ENCODE measurements at regions not wholly inside any gene's neighbourhood (a gene's known extent, or its start where the extent isn't known, plus 50 kb on each side); places are given as distances from the start of the nearest gene placed in this dataset.

DNA sequence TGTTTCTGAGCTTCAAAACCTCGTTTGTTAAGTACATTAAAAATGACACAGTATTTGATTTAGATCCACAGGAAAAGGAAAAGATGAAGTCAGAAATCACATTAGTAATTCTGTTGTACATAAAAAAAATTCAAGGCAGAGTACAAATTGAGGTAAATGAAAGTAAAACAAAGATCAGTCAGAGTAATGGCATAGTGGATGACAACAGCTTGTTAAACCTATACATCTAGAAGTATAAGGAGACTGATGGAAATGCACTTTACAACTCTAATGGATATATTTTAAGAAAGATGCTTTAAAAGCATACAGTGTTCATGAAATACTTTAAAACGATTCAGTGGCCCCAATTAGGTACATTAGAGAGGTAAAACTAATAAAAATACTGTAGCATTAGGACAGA is 631.3 kb upstream of the SEMA6A start:
- Histone ChIP-seq H3K4me3 (no peak overlapping the region), H3K9me3 (no peaks in the 10 kb centered on the region), H3K36me3 (no peaks in the 10 kb centered on the region), H3K4me1 (peaks cover 0 to 8% (median 6%) of the 10 kb centered on the region in 4 donors), H3K27me3 (no peaks in the 10 kb centered on the region), H3K27ac (no peak overlapping the region)
- intact Hi-C loops (cut with DNase I; ENCODE audit: low total_unique reads): no loop called here
- no peak for DNase-seq
- TF ChIP-seq POLR2AphosphoS5 (IDR thresholded peaks at IDR 0.05): no peak
- WGBS, 5 donors: 37 to 52% (median 42%) methylated on average over 2 of the region's 2 CpGs

DNA sequence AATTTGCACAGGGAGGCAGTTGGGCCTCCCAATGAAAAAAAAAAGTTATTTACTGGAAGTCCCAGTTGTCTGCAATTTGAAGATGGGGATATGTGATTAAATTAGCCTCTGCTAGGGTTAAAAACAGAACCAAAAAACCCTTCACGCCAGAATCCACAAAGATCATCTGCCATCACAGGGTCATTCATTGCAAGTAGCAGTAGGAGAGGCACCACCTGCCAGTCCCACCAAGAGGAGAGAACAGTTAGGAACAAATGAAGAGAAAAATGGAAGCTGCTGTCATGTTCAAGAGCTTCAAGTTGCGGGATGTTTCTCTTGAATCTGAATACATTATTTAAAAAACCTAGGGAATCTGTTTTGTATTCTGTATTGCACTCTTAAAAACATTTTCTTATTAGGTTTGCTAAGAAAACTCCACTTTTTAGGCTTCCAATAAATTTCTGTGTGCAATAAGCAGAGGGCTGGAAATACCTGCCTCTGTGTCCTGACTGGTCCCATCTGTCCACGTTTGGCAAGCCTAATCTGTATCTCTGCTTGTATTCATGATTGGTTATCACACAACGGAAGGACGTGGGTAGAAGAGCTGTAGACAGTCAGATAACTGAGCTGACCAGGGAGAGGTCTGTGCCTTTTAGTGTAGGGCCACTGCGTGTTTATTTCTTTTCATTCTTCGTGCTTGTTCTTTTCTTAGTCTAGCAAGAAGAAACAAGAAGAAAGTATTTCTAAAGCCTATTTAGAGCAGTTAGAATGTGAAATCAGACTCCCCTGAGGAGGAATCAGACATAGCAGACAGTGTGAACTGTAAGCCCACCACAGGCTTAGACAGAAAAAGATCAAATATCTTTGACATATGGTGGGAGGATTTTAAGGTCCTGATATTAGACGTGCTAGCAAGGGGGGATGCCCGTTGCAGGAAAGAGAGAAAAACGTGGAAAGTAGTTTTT is 630.6 kb upstream of the SEMA6A start:
- Histone ChIP-seq H3K4me1 (peaks cover 0 to 8% (median 6%) of the 10 kb centered on the region in 4 donors), H3K4me3 (no peak overlapping the region), H3K9me3 (no peaks in the 10 kb centered on the region), H3K36me3 (no peaks in the 10 kb centered on the region), H3K27me3 (no peaks in the 10 kb centered on the region), H3K27ac (no peak overlapping the region)
- 35 to 58% (median 44%) methylated on average over 10 of the region's 10 CpGs for WGBS, 5 donors
- TF ChIP-seq, protein P1, sequence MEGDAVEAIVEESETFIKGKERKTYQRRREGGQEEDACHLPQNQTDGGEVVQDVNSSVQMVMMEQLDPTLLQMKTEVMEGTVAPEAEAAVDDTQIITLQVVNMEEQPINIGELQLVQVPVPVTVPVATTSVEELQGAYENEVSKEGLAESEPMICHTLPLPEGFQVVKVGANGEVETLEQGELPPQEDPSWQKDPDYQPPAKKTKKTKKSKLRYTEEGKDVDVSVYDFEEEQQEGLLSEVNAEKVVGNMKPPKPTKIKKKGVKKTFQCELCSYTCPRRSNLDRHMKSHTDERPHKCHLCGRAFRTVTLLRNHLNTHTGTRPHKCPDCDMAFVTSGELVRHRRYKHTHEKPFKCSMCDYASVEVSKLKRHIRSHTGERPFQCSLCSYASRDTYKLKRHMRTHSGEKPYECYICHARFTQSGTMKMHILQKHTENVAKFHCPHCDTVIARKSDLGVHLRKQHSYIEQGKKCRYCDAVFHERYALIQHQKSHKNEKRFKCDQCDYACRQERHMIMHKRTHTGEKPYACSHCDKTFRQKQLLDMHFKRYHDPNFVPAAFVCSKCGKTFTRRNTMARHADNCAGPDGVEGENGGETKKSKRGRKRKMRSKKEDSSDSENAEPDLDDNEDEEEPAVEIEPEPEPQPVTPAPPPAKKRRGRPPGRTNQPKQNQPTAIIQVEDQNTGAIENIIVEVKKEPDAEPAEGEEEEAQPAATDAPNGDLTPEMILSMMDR (IDR thresholded peaks at IDR 0.05): no peak
- TF ChIP-seq POLR2A (IDR thresholded peaks at IDR 0.05) (no peak), EP300 (IDR thresholded peaks at IDR 0.05) (no peak), POLR2AphosphoS5 (IDR thresholded peaks at IDR 0.05) (no peak)
- DNase-seq: no peak
- intact Hi-C loops (cut with DNase I; ENCODE audit: low total_unique reads): no loop called here

DNA sequence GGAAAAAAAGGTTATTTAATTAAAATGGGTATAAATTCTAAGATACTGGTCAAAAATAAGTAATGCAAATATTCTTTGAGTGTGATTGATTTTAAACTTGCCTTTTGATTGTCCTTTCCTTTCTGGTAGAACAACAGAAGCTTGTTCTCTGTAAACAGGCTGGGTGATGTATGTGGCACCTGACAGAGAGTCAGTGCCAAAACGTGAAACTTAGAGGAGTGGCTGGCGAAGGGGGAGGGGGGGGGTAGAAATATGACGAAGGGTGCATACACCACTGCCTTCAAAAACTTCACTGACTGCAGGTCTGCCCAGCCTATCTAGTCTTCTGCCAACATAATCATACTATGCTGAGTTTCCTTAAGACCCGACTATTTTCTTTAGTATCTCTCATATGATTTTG is 629.8 kb upstream of the SEMA6A start:
- Histone ChIP-seq H3K27ac (no peak overlapping the region), H3K4me3 (no peak overlapping the region), H3K27me3 (no peaks in the 10 kb centered on the region), H3K36me3 (no peaks in the 10 kb centered on the region), H3K9me3 (no peaks in the 10 kb centered on the region), H3K4me1 (peaks cover 0 to 8% (median 6%) of the 10 kb centered on the region in 4 donors)
- intact Hi-C loops (cut with DNase I; ENCODE audit: low total_unique reads): no loop called here
- TF ChIP-seq POLR2AphosphoS5 (IDR thresholded peaks at IDR 0.05) (no peak), EP300 (IDR thresholded peaks at IDR 0.05) (no peak), POLR2A (IDR thresholded peaks at IDR 0.05) (no peak)
- DNase-seq: no peak
- 54 to 64% (median 59%) methylated on average over 4 of the region's 4 CpGs for WGBS, 5 donors

DNA sequence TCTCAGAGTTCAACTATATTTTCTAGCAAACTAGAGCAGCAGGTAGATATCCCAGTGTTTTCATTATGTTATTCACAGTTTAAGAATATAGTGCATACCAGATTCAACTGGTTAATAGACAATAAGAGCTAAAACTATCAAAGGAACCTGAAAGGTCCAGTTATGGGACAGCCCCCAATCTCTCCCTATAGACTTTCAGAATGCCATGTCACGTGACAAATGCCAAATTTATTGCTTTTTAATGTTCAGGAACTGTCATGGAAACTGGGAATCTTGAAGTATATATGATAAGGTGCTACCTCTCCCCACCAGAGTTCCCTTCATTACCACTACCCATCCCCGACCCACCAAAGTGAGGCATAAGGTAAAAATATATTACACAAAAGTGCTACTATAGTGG is 629.0 kb upstream of the SEMA6A start:
- no peak for DNase-seq
- Histone ChIP-seq H3K4me3 (no peak overlapping the region), H3K27ac (no peak overlapping the region), H3K4me1 (peaks cover 0 to 8% (median 6%) of the 10 kb centered on the region in 4 donors), H3K36me3 (no peaks in the 10 kb centered on the region), H3K9me3 (no peaks in the 10 kb centered on the region), H3K27me3 (no peaks in the 10 kb centered on the region)
- intact Hi-C loops (cut with DNase I; ENCODE audit: low total_unique reads): no loop called here
- 78 to 91% (median 89%) methylated on average over 2 of the region's 2 CpGs for WGBS, 5 donors
- TF ChIP-seq, protein P1 (IDR thresholded peaks at IDR 0.05): no peak
- TF ChIP-seq EP300 (IDR thresholded peaks at IDR 0.05) (no peak), POLR2A (IDR thresholded peaks at IDR 0.05) (no peak), POLR2AphosphoS5 (IDR thresholded peaks at IDR 0.05) (no peak)

DNA sequence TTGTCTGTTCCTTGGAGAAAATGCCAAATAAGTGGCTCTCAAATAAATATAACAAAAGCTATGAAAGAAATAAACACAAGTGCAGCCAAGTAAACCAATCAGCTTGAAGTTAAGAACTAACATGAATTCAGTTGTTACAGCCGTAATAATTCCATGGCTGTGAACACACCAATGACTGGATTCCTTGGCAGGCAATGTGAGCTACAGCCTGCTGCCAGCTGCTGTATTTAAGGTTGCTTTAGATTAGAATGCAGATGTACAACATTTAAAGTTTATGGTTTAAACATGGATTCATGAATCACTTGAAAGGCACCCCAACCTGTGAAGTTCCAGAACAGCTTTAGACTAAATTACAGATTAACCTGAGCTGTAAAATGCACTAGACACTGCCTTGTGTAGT is 626.4 kb upstream of the SEMA6A start:
- Histone ChIP-seq H3K27me3 (no peaks in the 10 kb centered on the region), H3K4me3 (no peak overlapping the region), H3K4me1 (peaks cover 0 to 8% (median 6%) of the 10 kb centered on the region in 4 donors), H3K9me3 (no peaks in the 10 kb centered on the region), H3K36me3 (no peaks in the 10 kb centered on the region), H3K27ac (no peak overlapping the region)
- TF ChIP-seq POLR2A (IDR thresholded peaks at IDR 0.05): no peak
- TF ChIP-seq POLR2AphosphoS5 (IDR thresholded peaks at IDR 0.05): no peak
- no peak for TF ChIP-seq EP300 (IDR thresholded peaks at IDR 0.05)
- TF ChIP-seq, protein P1 (IDR thresholded peaks at IDR 0.05): no peak
- DNase-seq: peak in 1 of 2 donors; percentile 62
- 14 to 35% (median 19%) methylated on average over 1 of the region's 1 CpG for WGBS, 5 donors
- intact Hi-C loops (cut with DNase I; ENCODE audit: low total_unique reads): no loop called here
